ENCODE measurements at regions not wholly inside any gene's neighbourhood (a gene's known extent, or its start where the extent isn't known, plus 50 kb on each side); places are given as distances from the start of the nearest gene placed in this dataset.
A peak's percentile ranks its signal among the peaks of the same experiment; 100 is the strongest.
"Not testable (repeated sequence)": the region's sequence is repeated elsewhere in the genome, so short reads cannot be mapped to it uniquely, and the experiment has no call there.

GRCh38 chr5:114729986-114730385 lies 368.1 kb downstream of the KCNN2 start:
- Histone ChIP-seq H3K27ac (no peak overlapping the region), H3K4me1 (replicated peaks in 1 of 2) (peaks cover 21 to 28% of the 10 kb centered on the region in 2 donors), H3K4me3 (no peak overlapping the region)
- 0 to 100% (median 30%) methylated on average over 1 of the region's 1 CpG; no CpG with 5 or more reads in 3 of the 10 experiments for WGBS, 10 experiments
- in situ Hi-C loops (cut with MboI; ENCODE audit: low pct_unique_long_range_greater_than_20kb in 2 of 9, low sequenced_read_pairs in 9 of 9, unreplicated experiment in 9 of 9) = no loop called here
- ATAC-seq (replicated peaks in 6 of 8) = no peak

- Histone ChIP-seq H3K4me1 (replicated peaks in 1 of 2) (peaks cover 21 to 28% of the 10 kb centered on the region in 2 donors), H3K27ac (peak overlapping the region in 1 of 2 donors; percentile 33), H3K4me3 (no peak overlapping the region)
- WGBS, 10 experiments = 0 to 30% (median 4%) methylated on average over 1 to 3 of the region's 3 CpGs; no CpG with 5 or more reads in 1 of the 10 experiments
- in situ Hi-C loops (cut with MboI; ENCODE audit: low pct_unique_long_range_greater_than_20kb in 2 of 9, low sequenced_read_pairs in 9 of 9, unreplicated experiment in 9 of 9) = no loop called here
- peak in 7 of 8 experiments; percentile 31 to 98 (median 98) for ATAC-seq (replicated peaks in 6 of 8)
Observed at GRCh38 chr5:114727358-114727757, 365.5 kb downstream of the KCNN2 start.

- in situ Hi-C loops (cut with MboI; ENCODE audit: low pct_unique_long_range_greater_than_20kb in 2 of 9, low sequenced_read_pairs in 9 of 9, unreplicated experiment in 9 of 9) = no loop called here
- 30 to 80% (median 71%) methylated on average over 1 to 2 of the region's 2 CpGs; no CpG with 5 or more reads in 5 of the 10 experiments for WGBS, 10 experiments
- H3K4me1 ChIP-seq (replicated peaks in 1 of 2) = peaks cover 21 to 28% of the 10 kb centered on the region in 2 donors
- peak overlapping the region in 1 of 2 donors; percentile 28 for H3K27ac ChIP-seq
- no peak overlapping the region for H3K4me3 ChIP-seq
- ATAC-seq (replicated peaks in 6 of 8) = no peak
Observed at GRCh38 chr5:114726131-114726530, 364.3 kb downstream of the KCNN2 start.

- peak in 2 of 8 experiments; percentile 13 to 18 for ATAC-seq (replicated peaks in 6 of 8)
- H3K4me1 ChIP-seq (replicated peaks in 1 of 2) = no peaks in the 10 kb centered on the region
- in situ Hi-C loops (cut with MboI; ENCODE audit: low pct_unique_long_range_greater_than_20kb in 2 of 9, low sequenced_read_pairs in 9 of 9, unreplicated experiment in 9 of 9) = no loop called here
- no peak overlapping the region for H3K4me3 ChIP-seq
- H3K27ac ChIP-seq = no peak overlapping the region
Observed at GRCh38 chr5:114719268-114719667, 357.4 kb downstream of the KCNN2 start.

GRCh38 chr5:114716955-114717354 lies 355.1 kb downstream of the KCNN2 start:
- no peak overlapping the region for H3K27ac ChIP-seq
- 0 to 100% (median 71%) methylated on average over 1 of the region's 1 CpG; no CpG with 5 or more reads in 1 of the 10 experiments for WGBS, 10 experiments
- in situ Hi-C loops (cut with MboI; ENCODE audit: low pct_unique_long_range_greater_than_20kb in 2 of 9, low sequenced_read_pairs in 9 of 9, unreplicated experiment in 9 of 9) = no loop called here
- ATAC-seq (replicated peaks in 6 of 8) = no peak
- H3K4me1 ChIP-seq (replicated peaks in 1 of 2) = no peaks in the 10 kb centered on the region
- H3K4me3 ChIP-seq = no peak overlapping the region

GRCh38 chr5:114704225-114704893 lies 342.5 kb downstream of the KCNN2 start:
- H3K27ac ChIP-seq; in situ Hi-C loops (cut with MboI; ENCODE audit: low pct_unique_long_range_greater_than_20kb in 2 of 9, low sequenced_read_pairs in 9 of 9, unreplicated experiment in 9 of 9); H3K4me1 ChIP-seq (replicated peaks in 1 of 2); H3K4me3 ChIP-seq; ATAC-seq (replicated peaks in 6 of 8): not testable (repeated sequence)
- WGBS, 10 experiments = 60 to 100% (median 97%) methylated on average over 3 to 6 of the region's 31 CpGs; no CpG with 5 or more reads in 7 of the 10 experiments

GRCh38 chr5:114702731-114703130 lies 340.9 kb downstream of the KCNN2 start:
- no peaks in the 10 kb centered on the region for H3K4me1 ChIP-seq (replicated peaks in 1 of 2)
- in situ Hi-C loops (cut with MboI; ENCODE audit: low pct_unique_long_range_greater_than_20kb in 2 of 9, low sequenced_read_pairs in 9 of 9, unreplicated experiment in 9 of 9) = no loop called here
- no peak overlapping the region for H3K27ac ChIP-seq
- no peak for ATAC-seq (replicated peaks in 6 of 8)
- no peak overlapping the region for H3K4me3 ChIP-seq
- WGBS, 10 experiments = 0 to 100% (median 66%) methylated on average over 1 of the region's 1 CpG; no CpG with 5 or more reads in 2 of the 10 experiments

- in situ Hi-C loops (cut with MboI; ENCODE audit: low pct_unique_long_range_greater_than_20kb in 2 of 9, low sequenced_read_pairs in 9 of 9, unreplicated experiment in 9 of 9) = no loop called here
- 0 to 64% (median 22%) methylated on average over 1 to 3 of the region's 3 CpGs; no CpG with 5 or more reads in 2 of the 10 experiments for WGBS, 10 experiments
- no peak overlapping the region for H3K27ac ChIP-seq
- no peaks in the 10 kb centered on the region for H3K4me1 ChIP-seq (replicated peaks in 1 of 2)
- no peak for ATAC-seq (replicated peaks in 6 of 8)
- no peak overlapping the region for H3K4me3 ChIP-seq
Observed at GRCh38 chr5:114702136-114702535, 340.3 kb downstream of the KCNN2 start.

- no peak overlapping the region for H3K27ac ChIP-seq
- H3K4me3 ChIP-seq = no peak overlapping the region
- in situ Hi-C loops (cut with MboI; ENCODE audit: low pct_unique_long_range_greater_than_20kb in 2 of 9, low sequenced_read_pairs in 9 of 9, unreplicated experiment in 9 of 9) = no loop called here
- H3K4me1 ChIP-seq (replicated peaks in 1 of 2) = no peaks in the 10 kb centered on the region
- 39 to 100% (median 81%) methylated on average over 1 to 3 of the region's 3 CpGs; no CpG with 5 or more reads in 3 of the 10 experiments for WGBS, 10 experiments
- ATAC-seq (replicated peaks in 6 of 8) = no peak
Observed at GRCh38 chr5:114700823-114701222, 339.0 kb downstream of the KCNN2 start.

- WGBS, 10 experiments = 8 to 100% (median 87%) methylated on average over 1 to 8 of the region's 27 CpGs; no CpG with 5 or more reads in 5 of the 10 experiments
- H3K4me3 ChIP-seq = no peak overlapping the region
- no peak overlapping the region for H3K27ac ChIP-seq
- no peak for ATAC-seq (replicated peaks in 6 of 8)
- in situ Hi-C loops (cut with MboI; ENCODE audit: low pct_unique_long_range_greater_than_20kb in 2 of 9, low sequenced_read_pairs in 9 of 9, unreplicated experiment in 9 of 9) = no loop called here
- H3K4me1 ChIP-seq (replicated peaks in 1 of 2) = peaks cover 0 to 4% of the 10 kb centered on the region in 2 donors
Observed at GRCh38 chr5:114695292-114695904, 333.5 kb downstream of the KCNN2 start.

GRCh38 chr5:114686356-114686755 lies 324.5 kb downstream of the KCNN2 start:
- 0 to 100% (median 71%) methylated on average over 1 of the region's 1 CpG; no CpG with 5 or more reads in 3 of the 10 experiments for WGBS, 10 experiments
- H3K4me1 ChIP-seq (replicated peaks in 1 of 2) = peaks cover 0 to 8% of the 10 kb centered on the region in 2 donors
- H3K4me3 ChIP-seq = no peak overlapping the region
- in situ Hi-C loops (cut with MboI; ENCODE audit: low pct_unique_long_range_greater_than_20kb in 2 of 9, low sequenced_read_pairs in 9 of 9, unreplicated experiment in 9 of 9) = no loop called here
- no peak for ATAC-seq (replicated peaks in 6 of 8)
- no peak overlapping the region for H3K27ac ChIP-seq

GRCh38 chr5:114678778-114679177 lies 316.9 kb downstream of the KCNN2 start:
- no peaks in the 10 kb centered on the region for H3K4me1 ChIP-seq (replicated peaks in 1 of 2)

GRCh38 chr5:114665551-114665950 lies 303.7 kb downstream of the KCNN2 start:
- 0 to 90% (median 32%) methylated on average over 1 to 2 of the region's 2 CpGs; no CpG with 5 or more reads in 4 of the 10 experiments for WGBS, 10 experiments

More at GRCh38 chr5:114678778-114679177, 316.9 kb downstream of the KCNN2 start:
- in situ Hi-C loops (cut with MboI; ENCODE audit: low pct_unique_long_range_greater_than_20kb in 2 of 9, low sequenced_read_pairs in 9 of 9, unreplicated experiment in 9 of 9) = no loop called here
- H3K27ac ChIP-seq = no peak overlapping the region
- no peak for ATAC-seq (replicated peaks in 6 of 8)
- WGBS, 10 experiments = 0 to 100% (median 5%) methylated on average over 1 of the region's 1 CpG; no CpG with 5 or more reads in 4 of the 10 experiments
- no peak overlapping the region for H3K4me3 ChIP-seq

More at GRCh38 chr5:114665551-114665950, 303.7 kb downstream of the KCNN2 start:
- in situ Hi-C loops (cut with MboI; ENCODE audit: low pct_unique_long_range_greater_than_20kb in 2 of 9, low sequenced_read_pairs in 9 of 9, unreplicated experiment in 9 of 9) = no loop called here
- H3K27ac ChIP-seq = no peak overlapping the region
- no peaks in the 10 kb centered on the region for H3K4me1 ChIP-seq (replicated peaks in 1 of 2)
- peak in 1 of 8 experiments; percentile 20 for ATAC-seq (replicated peaks in 6 of 8)
- no peak overlapping the region for H3K4me3 ChIP-seq

All from motor neuron (in vitro differentiated cells).